NCI-H2107 (cell line): ENCODE measurements at regions not wholly inside any gene's neighbourhood (a gene's known extent, or its start where the extent isn't known, plus 50 kb on each side); places are given as distances from the start of the nearest gene placed in this dataset.

Experiments
- DNase-seq: peaks from one replicate; lab custom pipeline; 2025; lab: John Stamatoyannopoulos, UW

GRCh38 chr2:217163987-217164386 is 304.1 kb upstream of the TNP1 start:
- DNase-seq = no peak

GRCh38 chr2:217162533-217162932 is 302.7 kb upstream of the TNP1 start:
- DNase-seq = peak; percentile 74

- no peak for DNase-seq
These were observed 301.4 kb upstream of the TNP1 start for GRCh38 chr2:217160978-217161973.

- DNase-seq = no peak
These were observed 300.4 kb upstream of the TNP1 start for GRCh38 chr2:217160103-217160743.

- no peak for DNase-seq
These were observed 299.1 kb upstream of the TNP1 start for GRCh38 chr2:217158928-217159327.

GRCh38 chr2:217157581-217157980 is 297.7 kb upstream of the TNP1 start:
- no peak for DNase-seq

- no peak for DNase-seq
These were observed 296.9 kb upstream of the TNP1 start for GRCh38 chr2:217156801-217157200.

- DNase-seq = no peak
These were observed 295.1 kb upstream of the TNP1 start for GRCh38 chr2:217154923-217155322.

- DNase-seq = no peak
These were observed 293.6 kb upstream of the TNP1 start for GRCh38 chr2:217153510-217153909.

- DNase-seq = no peak
These were observed 293.0 kb upstream of the TNP1 start for GRCh38 chr2:217152831-217153230.

- DNase-seq = no peak
These were observed 291.8 kb upstream of the TNP1 start for GRCh38 chr2:217151509-217152206.

- DNase-seq = no peak
These were observed 290.4 kb upstream of the TNP1 start for GRCh38 chr2:217150236-217150635.

- DNase-seq = no peak
These were observed 289.3 kb upstream of the TNP1 start for GRCh38 chr2:217149087-217149660.

GRCh38 chr2:217147818-217148217 is 288.0 kb upstream of the TNP1 start:
- no peak for DNase-seq

- no peak for DNase-seq
These were observed 287.1 kb upstream of the TNP1 start for GRCh38 chr2:217146956-217147355.

GRCh38 chr2:217142649-217143266 is 282.9 kb upstream of the TNP1 start:
- no peak for DNase-seq

GRCh38 chr2:217138284-217138683 is 278.4 kb upstream of the TNP1 start:
- DNase-seq = no peak

GRCh38 chr2:217127744-217128143 is 267.9 kb upstream of the TNP1 start:
- DNase-seq = no peak

GRCh38 chr2:217125014-217125413 is 265.1 kb upstream of the TNP1 start:
- no peak for DNase-seq

GRCh38 chr2:217124050-217124449 is 264.2 kb upstream of the TNP1 start:
- DNase-seq = no peak

GRCh38 chr2:217121565-217121964 is 261.7 kb upstream of the TNP1 start:
- DNase-seq = no peak

GRCh38 chr2:217120429-217120828 is 260.6 kb upstream of the TNP1 start:
- no peak for DNase-seq
